ENCODE measurements at regions not wholly inside any gene's neighbourhood (a gene's known extent, or its start where the extent isn't known, plus 50 kb on each side); places are given as distances from the start of the nearest gene placed in this dataset.
A peak's percentile ranks its signal among the peaks of the same experiment; 100 is the strongest.

- Histone ChIP-seq H3K36me3 (no peaks in the 10 kb centered on the region), H3K27me3 (no peaks in the 10 kb centered on the region), H3F3A (ENCODE audit: low read depth) (no peaks in the 10 kb centered on the region), H4K20me1 (ENCODE audit: low read depth) (no peaks in the 10 kb centered on the region), H2AFZ (replicated peaks) (no peak overlapping the region), H3K4me3 (no peak overlapping the region), H3K27ac (no peak overlapping the region), H3K4me1 (peaks cover 10% of the 10 kb centered on the region), H3K79me2 (ENCODE audit: low read depth) (no peaks in the 10 kb centered on the region), H3K9ac (no peak overlapping the region), H3K4me2 (no peak overlapping the region), H3K9me3 (ENCODE audit: low read depth) (no peaks in the 10 kb centered on the region)
- Mint-ChIP-seq H3K9me3 (no peaks in the 10 kb centered on the region), H3K4me1 (no peaks in the 10 kb centered on the region), H3K27me3 (ENCODE audit: insufficient read depth, low read depth) (peaks cover 3% of the 10 kb centered on the region), H3K27ac (no peak overlapping the region), H3K4me3 (no peak overlapping the region), H3K36me3 (no peaks in the 10 kb centered on the region)
- TF ChIP-seq CTCF (IDR thresholded peaks at IDR 0.05) (no peak), EZH2 (IDR thresholded peaks at IDR 0.05) (no peak), EZH2phosphoT487 (IDR thresholded peaks at IDR 0.05) (no peak)
- no peak for DNase-seq (ENCODE audit: low spot score)
Observed at GRCh38 chr6:82086944-82087343, 160.6 kb downstream of the IBTK start.

GRCh38 chr6:82085701-82086100 lies 161.8 kb downstream of the IBTK start:
- Mint-ChIP-seq H3K27me3 (ENCODE audit: insufficient read depth, low read depth) (no peaks in the 10 kb centered on the region), H3K4me3 (no peak overlapping the region), H3K9me3 (no peaks in the 10 kb centered on the region), H3K4me1 (no peaks in the 10 kb centered on the region), H3K27ac (no peak overlapping the region), H3K36me3 (no peaks in the 10 kb centered on the region)
- H3K27me3 ChIP-seq: no peaks in the 10 kb centered on the region
- H3K4me1 ChIP-seq: peaks cover 10% of the 10 kb centered on the region
- no peak overlapping the region for H3K27ac ChIP-seq
- DNase-seq (ENCODE audit: low spot score): peak; percentile 16
- H3K4me2 ChIP-seq: no peak overlapping the region
- H3K36me3 ChIP-seq: no peaks in the 10 kb centered on the region
- no peak overlapping the region for H3K9ac ChIP-seq
- no peaks in the 10 kb centered on the region for H3F3A ChIP-seq (ENCODE audit: low read depth)
- no peaks in the 10 kb centered on the region for H3K79me2 ChIP-seq (ENCODE audit: low read depth)
- H4K20me1 ChIP-seq (ENCODE audit: low read depth): no peaks in the 10 kb centered on the region
- H3K4me3 ChIP-seq: no peak overlapping the region
- no peaks in the 10 kb centered on the region for H3K9me3 ChIP-seq (ENCODE audit: low read depth)
- peak overlapping the region; percentile 72 for H2AFZ ChIP-seq (replicated peaks)
- TF ChIP-seq EZH2phosphoT487 (IDR thresholded peaks at IDR 0.05): no peak

GRCh38 chr6:82084324-82084920 lies 163.1 kb downstream of the IBTK start:
- TF ChIP-seq EZH2 (IDR thresholded peaks at IDR 0.05): no peak
- TF ChIP-seq EZH2phosphoT487 (IDR thresholded peaks at IDR 0.05): no peak
- no peak for TF ChIP-seq CTCF (IDR thresholded peaks at IDR 0.05)
- no peak overlapping the region for H3K27ac Mint-ChIP-seq
- H3K27me3 Mint-ChIP-seq (ENCODE audit: insufficient read depth, low read depth): peaks cover 3% of the 10 kb centered on the region
- no peaks in the 10 kb centered on the region for H3K36me3 ChIP-seq
- no peaks in the 10 kb centered on the region for H3K9me3 Mint-ChIP-seq
- H4K20me1 ChIP-seq (ENCODE audit: low read depth): no peaks in the 10 kb centered on the region
- no peak overlapping the region for H3K4me3 Mint-ChIP-seq
- DNase-seq (ENCODE audit: low spot score): no peak
- no peak overlapping the region for H3K9ac ChIP-seq
- no peak overlapping the region for H3K4me3 ChIP-seq
- no peaks in the 10 kb centered on the region for H3K27me3 ChIP-seq
- H3K4me1 Mint-ChIP-seq: no peaks in the 10 kb centered on the region
- no peaks in the 10 kb centered on the region for H3K36me3 Mint-ChIP-seq
- no peak overlapping the region for H3K27ac ChIP-seq
- H3K4me2 ChIP-seq: no peak overlapping the region
- no peaks in the 10 kb centered on the region for H3F3A ChIP-seq (ENCODE audit: low read depth)
- H2AFZ ChIP-seq (replicated peaks): no peak overlapping the region
- H3K9me3 ChIP-seq (ENCODE audit: low read depth): no peaks in the 10 kb centered on the region
- peaks cover 9% of the 10 kb centered on the region for H3K4me1 ChIP-seq
- no peaks in the 10 kb centered on the region for H3K79me2 ChIP-seq (ENCODE audit: low read depth)

- H3K9me3 ChIP-seq (ENCODE audit: low read depth): no peaks in the 10 kb centered on the region
- H3K36me3 ChIP-seq: no peaks in the 10 kb centered on the region
- TF ChIP-seq EZH2 (IDR thresholded peaks at IDR 0.05) (no peak), EZH2phosphoT487 (IDR thresholded peaks at IDR 0.05) (no peak), CTCF (IDR thresholded peaks at IDR 0.05) (no peak)
- H4K20me1 ChIP-seq (ENCODE audit: low read depth): no peaks in the 10 kb centered on the region
- no peaks in the 10 kb centered on the region for H3K4me1 Mint-ChIP-seq
- H3K36me3 Mint-ChIP-seq: no peaks in the 10 kb centered on the region
- no peak overlapping the region for H2AFZ ChIP-seq (replicated peaks)
- H3K9ac ChIP-seq: no peak overlapping the region
- DNase-seq (ENCODE audit: low spot score): no peak
- no peaks in the 10 kb centered on the region for H3K79me2 ChIP-seq (ENCODE audit: low read depth)
- H3K9me3 Mint-ChIP-seq: no peaks in the 10 kb centered on the region
- H3K27ac Mint-ChIP-seq: no peak overlapping the region
- no peak overlapping the region for H3K4me3 ChIP-seq
- H3K4me1 ChIP-seq: peaks cover 2% of the 10 kb centered on the region
- H3K4me3 Mint-ChIP-seq: no peak overlapping the region
- no peak overlapping the region for H3K4me2 ChIP-seq
- no peaks in the 10 kb centered on the region for H3F3A ChIP-seq (ENCODE audit: low read depth)
- H3K27ac ChIP-seq: no peak overlapping the region
- H3K27me3 Mint-ChIP-seq (ENCODE audit: insufficient read depth, low read depth): peaks cover 3% of the 10 kb centered on the region
- no peaks in the 10 kb centered on the region for H3K27me3 ChIP-seq
Observed at GRCh38 chr6:82083646-82084045, 163.9 kb downstream of the IBTK start.

Measured in neural progenitor cell (in vitro differentiated cells).